ENCODE measurements at regions not wholly inside any gene's neighbourhood (a gene's known extent, or its start where the extent isn't known, plus 50 kb on each side); places are given as distances from the start of the nearest gene placed in this dataset.
A peak's percentile ranks its signal among the peaks of the same experiment; 100 is the strongest.

- DNase-seq, result no peak
Measured at GRCh38 chr13:48888613-48889012, 87.1 kb upstream of the FNDC3A start.

GRCh38 chr13:48890391-48890790 is 85.3 kb upstream of the FNDC3A start:
- no peak for DNase-seq

DNA sequence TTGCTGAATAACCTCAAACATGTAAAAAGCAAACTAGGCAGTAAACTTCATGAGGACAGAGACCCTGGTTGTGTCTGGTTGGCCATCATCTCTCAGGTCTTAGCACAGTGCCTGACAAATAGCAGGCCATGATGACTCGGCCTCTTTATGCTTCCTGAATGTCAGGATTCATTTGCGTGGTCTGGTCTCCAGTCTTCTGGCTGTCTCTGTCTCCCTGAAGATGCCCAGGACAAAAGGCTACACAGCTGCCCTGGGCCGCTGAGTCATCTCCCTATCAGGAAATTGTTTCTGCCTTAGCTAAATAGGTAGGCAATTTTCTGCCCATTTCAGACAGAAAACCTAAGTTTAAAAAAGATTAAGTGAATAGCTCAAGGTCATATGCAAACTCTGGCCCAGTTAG is 84.1 kb upstream of the FNDC3A start:
- no peak for DNase-seq

DNA sequence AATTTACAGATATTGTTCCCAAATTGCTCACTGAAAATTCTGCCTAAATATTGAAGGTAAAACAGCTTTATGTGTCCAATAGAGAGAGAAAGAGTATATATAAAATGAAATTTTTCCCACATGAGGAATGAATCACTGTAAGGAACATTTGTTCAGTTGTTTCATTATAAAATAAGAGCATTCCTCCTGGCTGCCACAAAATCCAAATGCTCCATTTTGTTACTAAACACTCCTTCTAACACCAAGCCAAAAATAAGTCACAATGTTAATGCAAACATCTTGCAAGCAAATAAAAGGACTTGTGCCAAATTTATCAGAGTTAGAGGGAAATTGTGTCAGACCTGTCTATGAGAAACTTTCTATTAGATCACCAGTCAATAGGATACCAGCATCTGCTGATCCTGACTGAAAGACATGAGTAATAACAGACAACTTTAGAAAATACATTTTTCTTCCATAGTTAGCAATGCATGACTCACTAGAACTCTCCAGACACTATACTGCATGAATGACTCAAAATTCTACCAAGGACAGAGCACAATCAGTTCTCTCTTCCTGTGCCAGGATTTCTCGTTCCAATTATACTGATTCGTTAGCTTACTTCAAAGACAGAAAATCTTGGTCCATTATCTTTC is 83.5 kb upstream of the FNDC3A start:
- DNase-seq, result peak in 1 of 56 donors; percentile 34

DNA sequence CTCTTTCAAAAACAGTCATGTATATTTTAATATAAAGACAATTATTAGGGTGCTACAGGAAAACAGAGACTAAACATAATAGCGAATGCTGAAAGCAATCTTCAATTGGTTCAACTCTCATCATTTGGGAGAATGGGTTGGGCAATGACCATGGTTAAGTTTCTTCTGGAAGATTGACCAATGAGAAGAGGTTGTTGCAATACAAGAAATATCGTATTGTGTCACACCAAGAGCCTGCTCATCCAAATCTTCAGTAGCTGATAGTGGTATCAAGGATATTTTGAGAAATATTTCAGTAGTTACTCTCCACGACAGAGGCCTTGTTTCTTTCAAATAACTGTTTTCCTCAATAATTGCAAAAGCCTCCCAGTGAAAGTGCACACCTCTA is 83.0 kb upstream of the FNDC3A start:
- no peak for DNase-seq

DNA sequence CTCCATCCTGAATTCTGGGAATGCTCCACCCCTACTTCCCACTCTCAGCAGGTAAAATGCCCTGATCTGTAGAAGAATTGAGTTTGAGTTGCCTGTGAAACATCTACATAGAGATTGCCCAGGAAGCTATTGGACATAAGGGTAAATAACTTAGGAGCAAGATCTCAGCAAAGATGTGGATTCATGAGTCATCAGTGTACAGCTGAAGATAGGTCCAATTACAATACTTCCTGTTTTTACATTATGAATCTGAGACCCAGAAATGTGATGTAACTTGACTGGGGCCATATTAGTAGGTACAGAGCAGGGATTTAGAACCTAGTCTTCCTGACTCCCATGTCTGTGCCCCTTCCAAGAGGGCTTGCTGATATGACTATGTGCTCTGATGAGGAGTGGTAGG is 79.4 kb upstream of the FNDC3A start:
- no peak for DNase-seq

GRCh38 chr13:48901781-48902180 is 73.9 kb upstream of the FNDC3A start:
- DNase-seq, result no peak

- DNase-seq, result no peak
Measured at GRCh38 chr13:48902368-48902767, 73.3 kb upstream of the FNDC3A start.

DNA sequence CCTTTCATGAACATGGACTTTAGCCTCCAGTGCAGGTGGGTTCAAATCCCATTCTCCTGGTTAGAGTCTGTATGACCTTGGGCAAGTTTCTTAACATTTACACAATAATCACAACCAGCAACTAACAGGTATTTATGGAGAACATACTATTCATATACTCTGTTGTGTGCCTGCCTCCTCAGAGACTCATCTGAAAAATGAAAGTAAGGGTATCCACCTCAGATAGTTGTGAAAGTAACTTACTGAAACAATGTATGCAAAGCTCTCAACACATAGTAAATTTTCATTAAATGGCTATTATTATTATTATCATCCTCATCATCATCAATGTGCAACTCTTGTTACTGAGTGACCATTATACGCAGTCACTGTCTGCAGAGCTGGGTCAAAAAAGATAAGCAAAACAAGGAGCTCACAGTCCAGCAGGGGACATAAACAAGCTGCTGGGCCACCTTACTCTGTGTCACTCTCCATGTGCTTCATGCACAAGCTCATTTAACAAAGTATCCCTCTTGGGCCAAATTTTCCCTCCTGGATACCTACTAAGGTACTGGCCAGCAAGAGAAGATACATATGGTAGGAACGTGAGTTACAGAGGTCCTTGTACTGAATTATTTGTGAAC is 70.9 kb upstream of the FNDC3A start:
- DNase-seq, result no peak

DNA sequence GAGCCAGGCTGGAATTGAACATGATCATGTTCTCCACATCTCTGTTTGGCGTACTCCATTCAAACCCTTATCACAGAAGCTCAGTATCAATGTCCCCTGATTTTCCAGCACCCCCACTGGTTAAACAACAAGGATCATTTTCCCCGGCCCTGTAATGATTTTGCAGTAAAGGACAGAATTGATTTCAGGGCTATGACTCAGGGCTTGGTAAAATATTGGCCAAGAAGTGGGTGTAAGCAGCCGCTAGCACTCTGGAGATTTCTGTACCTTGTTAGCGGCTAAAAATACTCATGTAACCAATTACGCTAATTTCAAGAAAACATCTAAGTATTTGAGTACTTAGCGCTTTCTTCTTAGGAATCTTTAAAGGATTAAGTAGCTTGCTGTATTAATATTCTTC is 69.5 kb upstream of the FNDC3A start:
- DNase-seq, result peak in 1 of 56 donors; percentile 1

GRCh38 chr13:48908381-48909055 is 67.2 kb upstream of the FNDC3A start:
- peak in 1 of 56 donors; percentile 17 for DNase-seq

DNA sequence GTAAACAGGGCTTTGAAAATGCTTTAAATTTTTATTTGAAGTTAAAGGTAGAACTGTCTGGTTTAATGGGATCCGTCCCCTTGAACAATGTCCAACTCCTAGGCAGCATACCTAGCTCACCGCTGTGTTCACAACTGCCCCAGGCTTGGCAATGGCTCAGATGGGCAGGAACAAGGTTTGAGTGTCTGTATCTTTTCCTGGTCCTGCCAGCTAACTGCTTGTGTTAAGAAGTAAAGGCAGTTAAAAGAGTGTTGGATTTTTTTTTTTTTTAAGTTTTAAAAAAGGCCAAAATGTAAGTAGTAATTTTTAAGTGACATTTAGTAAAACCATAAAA is 66.7 kb upstream of the FNDC3A start:
- DNase-seq, result no peak

DNA sequence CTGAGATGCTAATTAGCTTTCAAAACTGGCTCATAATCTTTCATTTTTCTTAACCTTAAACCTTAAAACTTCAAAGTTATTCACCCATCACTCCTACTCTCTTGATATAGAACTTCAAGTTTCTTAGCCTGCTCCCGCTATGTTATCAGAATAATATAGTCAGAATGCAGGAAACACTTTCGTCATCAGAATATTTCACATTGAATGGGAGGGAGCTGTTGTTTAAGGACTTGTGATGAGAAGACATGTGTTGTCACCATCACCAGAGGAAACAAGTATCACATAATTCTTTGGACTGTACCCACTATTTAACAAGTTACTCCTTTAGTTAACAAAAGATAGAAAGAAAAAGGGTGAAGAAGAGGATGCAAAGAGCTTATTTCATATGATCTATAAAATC is 65.0 kb upstream of the FNDC3A start:
- DNase-seq, result no peak

GRCh38 chr13:48919751-48920150 is 56.0 kb upstream of the FNDC3A start:
- DNase-seq, result no peak

DNA sequence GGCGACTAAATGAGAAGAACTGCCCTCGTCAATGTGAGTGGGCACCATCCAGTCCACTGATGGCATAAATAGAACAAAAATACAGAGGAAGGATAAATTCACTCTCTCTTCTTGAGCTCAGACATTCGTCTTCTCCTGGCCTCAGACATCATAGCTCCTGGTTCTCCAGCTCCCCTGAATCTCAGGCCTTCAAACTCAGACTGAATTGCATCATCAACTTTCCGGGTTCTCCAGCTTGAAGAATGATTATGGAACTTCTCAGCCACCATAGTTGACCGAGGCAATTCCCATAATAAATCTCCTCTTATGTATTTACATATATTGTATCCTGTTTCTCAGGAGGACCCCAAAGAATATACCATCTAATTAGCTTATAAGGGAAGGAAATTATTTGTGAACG is 55.0 kb upstream of the FNDC3A start:
- DNase-seq, result no peak

GRCh38 chr13:48923376-48923775 is 52.3 kb upstream of the FNDC3A start:
- DNase-seq, result no peak

DNA sequence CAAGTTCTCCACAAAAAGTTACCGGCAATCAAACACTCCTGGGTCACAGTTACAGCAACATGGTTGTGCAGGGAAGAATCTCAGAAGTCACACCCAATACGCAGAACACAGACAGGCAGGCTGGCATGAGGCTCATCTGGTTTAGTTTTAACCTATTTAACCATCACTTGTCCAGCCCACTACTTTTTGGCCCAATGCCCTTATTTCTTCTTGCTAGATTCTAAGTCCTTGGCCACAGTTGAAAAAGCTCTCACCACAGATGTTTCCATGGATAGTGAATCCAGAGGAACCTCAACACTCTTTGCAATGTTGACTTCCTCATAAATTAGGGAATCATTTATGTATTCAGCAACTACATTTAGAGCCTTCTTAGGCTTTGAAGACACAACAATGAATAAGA is 50.7 kb upstream of the FNDC3A start:
- DNase-seq, result no peak
